ENCODE measurements at regions not wholly inside any gene's neighbourhood (a gene's known extent, or its start where the extent isn't known, plus 50 kb on each side); places are given as distances from the start of the nearest gene placed in this dataset.

DNA sequence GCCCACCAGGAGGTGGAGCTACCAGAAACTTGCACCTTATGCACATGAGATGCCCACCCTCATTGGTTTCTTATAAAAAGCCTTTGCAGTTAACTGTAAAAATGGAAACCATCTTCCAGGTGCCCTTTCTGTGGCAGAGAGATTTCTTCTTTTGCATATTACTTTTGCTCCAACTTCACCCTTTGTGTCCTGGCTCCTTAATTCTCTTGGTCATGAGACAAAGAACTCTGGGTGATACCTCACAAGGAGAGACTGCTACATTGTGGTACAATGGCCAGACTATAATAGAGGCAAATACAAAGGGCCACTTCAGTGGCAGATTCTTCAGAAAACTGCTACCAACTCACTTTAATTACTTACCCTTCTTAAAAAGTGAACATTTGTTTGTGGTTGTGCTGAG, 76.4 kb upstream of the PTER start:
- H3K4me1 ChIP-seq: no peaks in the 10 kb centered on the region
- no peak overlapping the region for H3K27ac ChIP-seq
- H3K9me3 ChIP-seq: no peaks in the 10 kb centered on the region
- ATAC-seq (no peak), DNase-seq (no peak)
- no peaks in the 10 kb centered on the region for H3K36me3 ChIP-seq
- no peaks in the 10 kb centered on the region for H3K27me3 ChIP-seq
- intact Hi-C loops (cut with DNase I): no loop called here
- no peak overlapping the region for H3K4me3 ChIP-seq
- TF ChIP-seq, protein P1, sequence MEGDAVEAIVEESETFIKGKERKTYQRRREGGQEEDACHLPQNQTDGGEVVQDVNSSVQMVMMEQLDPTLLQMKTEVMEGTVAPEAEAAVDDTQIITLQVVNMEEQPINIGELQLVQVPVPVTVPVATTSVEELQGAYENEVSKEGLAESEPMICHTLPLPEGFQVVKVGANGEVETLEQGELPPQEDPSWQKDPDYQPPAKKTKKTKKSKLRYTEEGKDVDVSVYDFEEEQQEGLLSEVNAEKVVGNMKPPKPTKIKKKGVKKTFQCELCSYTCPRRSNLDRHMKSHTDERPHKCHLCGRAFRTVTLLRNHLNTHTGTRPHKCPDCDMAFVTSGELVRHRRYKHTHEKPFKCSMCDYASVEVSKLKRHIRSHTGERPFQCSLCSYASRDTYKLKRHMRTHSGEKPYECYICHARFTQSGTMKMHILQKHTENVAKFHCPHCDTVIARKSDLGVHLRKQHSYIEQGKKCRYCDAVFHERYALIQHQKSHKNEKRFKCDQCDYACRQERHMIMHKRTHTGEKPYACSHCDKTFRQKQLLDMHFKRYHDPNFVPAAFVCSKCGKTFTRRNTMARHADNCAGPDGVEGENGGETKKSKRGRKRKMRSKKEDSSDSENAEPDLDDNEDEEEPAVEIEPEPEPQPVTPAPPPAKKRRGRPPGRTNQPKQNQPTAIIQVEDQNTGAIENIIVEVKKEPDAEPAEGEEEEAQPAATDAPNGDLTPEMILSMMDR (IDR thresholded peaks at IDR 0.05): no peak
- no peak for TF ChIP-seq POLR2A (IDR thresholded peaks at IDR 0.05)

DNA sequence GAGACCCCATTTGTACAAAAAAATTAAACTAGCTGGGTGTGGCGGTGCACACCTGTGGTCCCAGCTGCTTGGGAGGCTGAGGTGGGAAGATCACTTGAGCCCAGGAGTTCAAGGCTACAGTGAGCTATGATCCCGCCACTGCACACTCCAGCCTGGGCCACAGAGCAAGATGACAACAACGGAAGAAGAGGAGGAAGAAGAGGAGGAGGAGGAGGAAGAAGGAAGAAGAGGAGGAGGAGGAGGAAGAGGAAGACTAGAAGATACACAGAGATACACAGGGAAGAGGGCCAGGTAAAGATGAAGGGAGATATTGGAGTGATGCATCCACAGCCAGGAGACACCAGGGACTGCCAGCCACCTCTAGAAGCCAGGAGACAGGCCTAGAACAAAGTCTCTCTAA, 75.7 kb upstream of the PTER start:
- DNase-seq (no peak), ATAC-seq (no peak)
- intact Hi-C loops (cut with DNase I): no loop called here
- TF ChIP-seq POLR2A (IDR thresholded peaks at IDR 0.05): no peak
- TF ChIP-seq, protein P1 (IDR thresholded peaks at IDR 0.05): no peak
- H3K4me3 ChIP-seq: no peak overlapping the region
- WGBS (ENCODE audit: insufficient coverage, low coverage, low lambda C conversion rate, missing lambda C conversion rate): 59% methylated on average over 3 of the region's 3 CpGs
- no peaks in the 10 kb centered on the region for H3K27me3 ChIP-seq
- no peak overlapping the region for H3K27ac ChIP-seq
- H3K9me3 ChIP-seq: no peaks in the 10 kb centered on the region
- H3K4me1 ChIP-seq: no peaks in the 10 kb centered on the region
- H3K36me3 ChIP-seq: no peaks in the 10 kb centered on the region

DNA sequence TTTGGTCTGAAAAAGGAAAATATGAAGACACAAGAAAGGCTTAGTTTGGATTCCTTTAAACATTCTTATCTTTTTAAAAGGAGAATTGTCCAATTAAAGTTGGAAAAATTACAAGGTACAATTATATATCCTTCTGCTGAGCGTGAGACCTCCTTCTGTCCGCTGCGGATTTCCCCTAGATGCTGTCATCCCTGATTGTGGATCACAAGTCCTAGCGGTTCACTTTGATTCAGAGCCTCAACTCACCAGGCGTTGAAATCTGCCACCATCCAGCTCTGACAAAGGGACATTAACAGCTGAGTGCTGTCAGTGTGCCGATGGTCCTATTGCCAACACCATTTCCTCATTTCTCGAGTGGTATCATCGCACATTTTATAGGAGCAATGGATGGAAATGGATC, 73.1 kb upstream of the PTER start:
- H3K27ac ChIP-seq: no peak overlapping the region
- no peaks in the 10 kb centered on the region for H3K9me3 ChIP-seq
- DNase-seq (no peak), ATAC-seq (no peak)
- WGBS (ENCODE audit: insufficient coverage, low coverage, low lambda C conversion rate, missing lambda C conversion rate): 67% methylated on average over 8 of the region's 8 CpGs
- no peak for TF ChIP-seq POLR2A (IDR thresholded peaks at IDR 0.05)
- TF ChIP-seq, protein P1 (IDR thresholded peaks at IDR 0.05): no peak
- no peaks in the 10 kb centered on the region for H3K36me3 ChIP-seq
- H3K27me3 ChIP-seq: no peaks in the 10 kb centered on the region
- H3K4me1 ChIP-seq: no peaks in the 10 kb centered on the region
- H3K4me3 ChIP-seq: no peak overlapping the region
- intact Hi-C loops (cut with DNase I): no loop called here

DNA sequence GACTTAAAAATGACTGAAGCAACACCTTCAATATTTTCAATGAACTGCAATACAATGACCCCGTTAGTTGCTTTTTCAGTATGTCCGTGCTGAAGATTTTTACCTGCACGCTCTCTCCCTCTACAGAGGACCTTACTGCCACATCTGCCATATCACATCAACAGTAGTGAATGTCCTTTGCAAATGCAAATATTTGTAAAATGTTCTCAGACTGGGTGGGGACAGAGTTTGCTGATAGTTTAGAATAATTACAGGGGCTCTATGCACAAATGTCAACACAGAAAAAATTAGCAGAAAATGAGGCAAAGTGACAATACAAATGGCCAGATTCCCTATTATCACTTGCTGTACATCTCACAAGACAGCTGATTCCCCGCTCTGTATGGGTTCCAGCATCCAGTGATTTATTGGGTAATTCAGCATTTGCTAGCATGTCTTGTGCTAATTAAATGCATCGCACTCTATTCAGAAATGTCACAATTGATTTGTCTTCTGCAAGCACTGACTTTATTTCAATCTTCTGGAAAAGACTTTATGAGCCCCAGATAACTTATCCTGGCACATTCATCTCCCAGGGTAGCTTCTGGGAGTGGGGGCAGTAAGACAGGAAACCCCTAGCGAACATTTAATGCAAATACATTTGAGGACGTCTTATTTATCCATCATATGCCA, 69.1 kb upstream of the PTER start:
- DNase-seq: no peak

More for the DNA sequence above, 69.1 kb upstream of the PTER start:
- Histone ChIP-seq H3K27me3 (no peaks in the 10 kb centered on the region), H3K4me1 (no peaks in the 10 kb centered on the region), H3K4me3 (no peak overlapping the region), H3K36me3 (no peaks in the 10 kb centered on the region), H3K9me3 (no peaks in the 10 kb centered on the region), H3K27ac (no peak overlapping the region)
- TF ChIP-seq POLR2A (IDR thresholded peaks at IDR 0.05): no peak
- TF ChIP-seq, protein P1 (IDR thresholded peaks at IDR 0.05): no peak
- WGBS (ENCODE audit: insufficient coverage, low coverage, low lambda C conversion rate, missing lambda C conversion rate): 52% methylated on average over 6 of the region's 7 CpGs
- no peak for ATAC-seq
- intact Hi-C loops (cut with DNase I): no loop called here
